HG03139 (cell line): ENCODE measurements at regions not wholly inside any gene's neighbourhood (a gene's known extent, or its start where the extent isn't known, plus 50 kb on each side); places are given as distances from the start of the nearest gene placed in this dataset.
"Not testable (repeated sequence)": the region's sequence is repeated elsewhere in the genome, so short reads cannot be mapped to it uniquely, and the experiment has no call there.

Source experiments
- ATAC-seq: cut with Tn5 transposase; IDR thresholded peaks from one replicate; pipeline ENCODE4 v1.9.1; 2021; ENCODE audit not compliant: unreplicated experiment

DNA sequence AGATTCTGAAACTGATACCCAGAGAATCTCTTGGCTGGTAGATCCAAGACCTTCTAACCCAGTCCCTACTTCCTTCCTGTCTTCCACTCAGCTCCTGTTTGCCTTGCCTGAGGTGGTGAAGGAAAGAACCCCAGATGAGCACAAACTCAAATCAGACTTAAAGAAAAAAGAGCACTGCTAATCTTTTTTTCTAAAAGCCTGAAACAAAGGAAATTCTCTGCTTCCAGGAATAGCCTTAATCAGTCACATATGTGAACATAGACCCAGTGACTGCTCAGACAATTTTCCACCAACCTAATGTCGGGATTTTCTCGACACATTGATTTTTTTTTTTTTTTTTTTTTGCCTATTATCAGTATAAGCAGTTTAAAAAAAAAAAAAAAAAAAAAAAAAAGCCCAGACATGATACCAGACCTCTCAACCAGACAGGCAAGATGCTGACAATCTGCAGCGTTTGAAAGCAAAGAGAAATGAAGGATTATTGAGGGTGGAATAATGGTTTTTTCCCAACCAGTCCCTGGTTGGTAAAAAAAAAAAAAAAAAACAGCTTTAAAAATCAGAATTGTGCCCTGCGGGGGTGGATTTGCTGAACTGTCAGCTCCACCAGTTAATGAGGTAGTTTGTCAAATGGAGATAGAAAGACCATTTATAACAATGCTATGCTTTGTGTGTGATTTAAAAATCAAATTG, 256.8 kb upstream of the RARB start:
- ATAC-seq: no peak

DNA sequence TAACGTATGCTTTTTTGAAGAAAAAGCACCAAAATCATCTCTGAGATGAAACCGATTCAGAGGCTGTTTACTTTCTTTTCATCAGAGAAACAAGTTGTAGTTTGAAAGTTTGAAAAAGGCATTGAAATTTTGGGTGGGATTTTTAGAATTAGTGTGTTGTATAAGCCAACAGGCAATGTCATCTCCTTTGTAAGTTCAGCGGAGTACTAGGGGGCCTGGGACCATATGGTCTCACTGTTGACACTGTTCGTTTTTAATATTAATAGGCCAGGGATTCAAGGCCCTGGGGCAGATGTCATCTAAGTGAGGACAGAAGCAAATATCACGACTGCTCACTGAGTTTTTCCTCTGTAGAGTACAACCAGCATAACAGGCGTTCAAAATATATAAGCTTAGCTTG, 256.2 kb upstream of the RARB start:
- no peak for ATAC-seq

DNA sequence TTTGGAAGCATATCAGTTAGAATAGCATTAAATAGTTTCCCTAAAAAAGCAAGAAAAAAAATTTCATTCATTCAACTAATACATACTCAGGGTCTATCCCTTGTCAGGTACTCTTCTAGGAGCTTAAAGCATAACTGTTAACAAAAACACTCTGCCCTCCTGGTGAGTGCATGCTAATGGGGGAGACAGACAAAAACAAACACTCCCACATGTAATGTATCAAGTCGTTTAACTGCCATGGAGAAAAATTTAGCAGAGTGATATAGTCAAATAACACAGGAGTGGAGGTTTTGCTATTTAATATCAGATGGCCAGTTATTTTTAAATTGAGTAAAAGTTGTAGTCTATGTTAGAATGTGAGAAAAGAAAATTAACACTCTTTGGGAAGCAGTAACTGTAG, 254.5 kb upstream of the RARB start:
- no peak for ATAC-seq

DNA sequence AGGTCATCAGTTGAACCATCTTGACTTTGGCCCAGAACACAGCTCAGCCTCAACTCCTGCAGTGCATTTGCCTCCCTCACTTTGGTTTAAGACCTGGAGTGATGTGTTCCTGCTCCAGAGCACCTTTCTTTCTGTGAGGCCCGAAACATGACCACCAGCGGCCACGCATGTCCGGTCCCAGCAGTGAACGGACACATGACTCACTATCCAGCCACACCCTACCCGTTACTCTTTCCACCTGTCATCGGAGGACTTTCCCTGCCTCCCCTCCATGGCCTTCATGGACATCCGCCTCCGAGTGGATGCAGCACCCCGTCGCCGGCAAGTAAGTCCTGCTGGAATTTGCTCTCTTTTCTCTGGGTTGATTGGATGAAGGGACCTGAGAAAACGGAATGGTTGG, 253.8 kb upstream of the RARB start:
- ATAC-seq: no peak

DNA sequence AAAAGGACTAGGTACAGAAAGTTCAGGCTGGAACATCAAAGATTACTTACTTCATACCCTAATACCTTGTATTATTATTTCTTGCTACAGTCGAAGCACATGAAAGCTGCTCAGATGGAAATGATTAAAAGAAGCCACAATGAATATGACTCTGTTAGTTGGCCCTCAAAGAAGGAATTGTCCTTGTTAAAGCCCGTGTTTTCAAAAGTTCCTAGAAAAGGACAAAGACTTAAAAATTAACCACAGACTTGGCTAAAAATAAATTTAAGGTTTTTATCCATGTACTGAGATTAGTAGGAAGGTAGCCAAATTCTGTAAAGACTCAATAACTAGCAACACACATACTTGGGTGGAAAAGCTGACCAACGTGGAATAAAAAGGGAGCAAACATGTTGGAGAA, 251.0 kb upstream of the RARB start:
- ATAC-seq: no peak

DNA sequence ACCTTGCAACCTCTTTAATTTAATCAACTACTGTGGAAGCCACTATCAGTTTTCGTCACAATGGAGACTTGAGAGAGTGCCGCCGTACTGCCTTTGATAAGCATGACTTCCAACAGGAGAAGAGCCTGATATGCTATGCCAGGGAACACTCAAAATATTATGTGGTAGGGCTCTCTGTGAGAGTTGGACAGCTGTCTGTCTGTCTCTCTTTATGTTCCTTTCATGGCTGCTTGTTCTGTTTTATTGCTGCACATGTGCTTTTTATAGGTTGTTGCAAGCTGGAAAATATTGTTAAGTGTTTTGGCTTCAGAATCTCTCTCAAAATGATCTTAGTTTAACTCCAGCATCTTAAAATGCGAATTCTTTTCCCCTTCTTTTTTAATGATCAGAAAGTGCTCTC, 249.4 kb upstream of the RARB start:
- no peak for ATAC-seq

DNA sequence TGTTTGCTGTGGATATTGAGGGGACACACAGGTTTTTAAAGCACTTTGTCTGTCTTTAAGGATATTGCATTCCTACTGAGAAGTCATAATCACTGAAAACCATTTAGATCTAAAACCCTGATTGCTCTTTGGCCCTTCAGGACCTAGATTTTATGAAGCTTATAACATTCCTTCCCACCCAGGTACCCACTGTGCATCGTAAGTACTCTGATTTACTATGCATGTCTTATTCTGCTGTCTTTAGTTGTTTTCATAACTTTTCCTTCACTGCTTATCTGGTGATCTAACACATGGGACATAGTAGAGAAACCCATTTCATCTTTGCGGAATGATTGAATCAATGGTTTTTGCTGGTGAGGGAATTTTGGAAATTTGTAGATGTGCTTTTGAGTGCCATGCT, 247.0 kb upstream of the RARB start:
- ATAC-seq: no peak

DNA sequence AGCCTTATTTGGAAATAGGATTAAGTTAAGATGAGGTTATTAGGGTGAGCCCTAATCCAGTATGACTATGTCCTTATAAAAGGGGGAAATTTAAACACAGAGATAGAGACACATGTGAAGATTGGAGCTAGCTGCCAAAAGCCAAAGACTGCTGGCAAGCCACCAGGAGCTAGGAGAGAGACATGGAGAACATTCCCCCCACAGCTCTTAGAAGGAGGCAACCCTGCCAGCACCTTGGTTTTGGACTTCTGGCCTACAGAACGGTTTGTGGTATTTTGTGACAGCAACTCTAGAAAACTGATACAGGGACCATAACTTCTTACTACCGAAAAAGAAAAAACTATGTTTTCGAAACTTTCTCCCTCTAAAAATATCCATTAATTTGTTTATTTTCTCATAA, 245.3 kb upstream of the RARB start:
- no peak for ATAC-seq

DNA sequence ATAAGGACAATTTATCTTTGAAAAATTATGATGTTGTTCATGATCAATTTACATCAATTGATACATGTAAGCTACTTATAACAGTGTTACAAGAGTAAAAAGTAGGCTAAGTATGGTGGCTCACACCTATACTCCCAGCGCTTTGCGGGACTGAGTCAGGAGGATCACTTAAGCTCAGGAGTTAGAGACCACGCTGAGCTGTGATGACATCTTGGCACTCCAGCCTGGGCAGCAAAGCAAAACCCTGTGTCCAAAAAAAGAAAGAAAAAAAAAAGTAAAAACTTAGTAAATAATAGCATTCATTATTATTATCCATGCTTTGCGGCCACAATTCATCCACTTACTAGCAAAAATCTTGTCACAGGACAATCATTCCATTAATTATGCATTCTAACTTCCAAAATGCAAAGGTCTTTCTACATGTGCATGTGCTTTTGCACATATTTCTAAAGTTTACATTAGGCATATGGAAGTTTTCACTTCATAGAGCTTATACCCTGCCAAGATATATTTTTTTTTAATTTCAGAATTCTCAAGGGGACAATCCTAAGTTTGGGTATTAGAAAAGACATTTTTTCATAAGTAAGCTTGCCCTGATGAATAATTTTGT, 243.3 kb upstream of the RARB start:
- ATAC-seq: no peak

DNA sequence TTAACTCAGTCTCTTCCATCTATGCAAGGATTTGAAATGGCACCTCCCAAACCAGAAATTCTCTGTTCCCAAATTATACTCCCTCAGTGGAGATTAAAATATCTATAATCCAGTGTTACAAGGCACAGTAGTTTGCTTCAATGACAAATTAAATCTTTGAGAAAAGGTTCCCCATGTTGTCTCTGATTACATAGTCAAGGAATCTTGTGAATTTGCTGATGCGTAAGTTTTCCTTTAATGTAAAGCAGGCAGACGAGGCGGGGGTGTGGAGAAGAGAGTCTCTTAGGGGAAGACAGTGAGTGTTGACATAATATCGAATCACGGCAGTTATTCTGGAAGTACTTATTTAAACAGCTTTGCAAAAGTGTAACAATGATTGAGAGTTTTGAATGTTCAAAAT, 236.4 kb upstream of the RARB start:
- no peak for ATAC-seq

DNA sequence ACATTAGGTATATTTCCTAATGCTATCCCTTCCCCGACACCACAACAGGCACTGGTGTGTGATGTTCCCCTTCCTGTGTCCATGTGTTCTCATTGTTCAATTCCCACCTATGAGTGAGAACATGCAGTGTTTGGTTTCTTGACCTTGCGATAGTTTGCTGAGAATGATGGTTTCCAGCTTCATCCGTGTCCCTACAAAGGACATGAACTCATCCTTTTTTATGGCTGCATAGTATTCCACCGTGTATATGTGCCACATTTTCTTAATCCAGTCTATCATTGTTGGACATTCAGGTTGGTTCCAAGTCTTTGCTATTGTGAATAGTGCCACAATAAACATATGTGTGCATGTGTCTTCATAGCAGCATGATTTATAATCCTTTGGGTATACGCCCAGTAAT, 228.5 kb upstream of the RARB start:
- not testable (repeated sequence) for ATAC-seq

DNA sequence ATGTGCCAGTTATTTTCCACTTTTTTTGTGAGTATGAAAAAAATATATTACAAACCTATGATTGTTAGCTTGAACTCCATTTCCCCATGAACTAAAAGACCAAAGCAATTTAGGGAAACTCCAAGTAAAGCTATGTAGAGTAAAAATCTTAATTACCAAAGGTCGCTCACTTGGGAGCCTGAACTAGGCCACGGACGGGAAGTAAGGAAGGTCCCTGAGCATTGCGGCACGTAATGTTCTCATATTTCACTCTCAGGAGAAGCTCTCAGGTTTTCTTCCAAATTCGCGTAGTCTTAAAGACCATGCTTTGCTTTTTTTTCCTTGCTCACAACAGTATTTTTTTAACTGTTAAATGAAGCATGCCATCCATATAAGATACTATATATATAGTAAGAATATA, 215.3 kb upstream of the RARB start:
- no peak for ATAC-seq

DNA sequence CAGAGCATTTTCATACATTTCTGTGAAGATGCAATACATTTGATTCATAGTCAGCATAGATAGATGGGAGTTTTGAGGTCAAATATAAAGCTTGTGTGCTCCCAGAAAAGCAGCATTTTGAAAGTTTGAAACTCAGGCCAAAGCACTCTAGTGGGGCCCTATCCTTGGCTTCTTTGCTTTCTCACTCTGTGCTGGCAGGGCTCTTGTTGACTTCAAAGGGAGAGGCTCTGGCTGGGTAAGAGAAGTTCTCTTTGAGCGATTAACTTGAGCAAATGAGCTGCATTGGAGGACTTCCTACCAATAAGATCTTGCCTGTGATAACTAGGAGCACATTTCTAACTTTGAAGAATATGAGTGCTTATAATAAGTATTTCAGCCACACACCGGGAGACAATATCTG, 214.0 kb upstream of the RARB start:
- ATAC-seq: no peak

DNA sequence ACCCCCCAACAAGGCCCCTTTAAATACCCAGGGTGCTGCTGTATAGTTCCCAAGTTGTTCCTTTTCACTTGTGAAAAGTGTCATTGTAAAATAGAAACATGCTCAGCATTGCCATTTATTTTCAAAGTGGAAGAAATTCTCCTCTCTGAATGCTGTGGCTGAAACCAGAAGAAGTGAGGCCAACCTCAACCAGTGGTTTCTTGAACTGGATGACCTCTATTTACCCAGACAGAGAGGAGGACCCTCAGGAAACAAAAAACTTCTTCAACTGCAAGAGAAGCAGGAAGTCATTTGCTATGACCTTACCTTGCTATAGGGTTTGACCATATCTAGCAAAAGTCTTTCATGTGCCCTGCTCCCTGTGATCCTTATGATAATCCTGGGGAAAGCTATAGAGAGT, 209.7 kb upstream of the RARB start:
- ATAC-seq: no peak

DNA sequence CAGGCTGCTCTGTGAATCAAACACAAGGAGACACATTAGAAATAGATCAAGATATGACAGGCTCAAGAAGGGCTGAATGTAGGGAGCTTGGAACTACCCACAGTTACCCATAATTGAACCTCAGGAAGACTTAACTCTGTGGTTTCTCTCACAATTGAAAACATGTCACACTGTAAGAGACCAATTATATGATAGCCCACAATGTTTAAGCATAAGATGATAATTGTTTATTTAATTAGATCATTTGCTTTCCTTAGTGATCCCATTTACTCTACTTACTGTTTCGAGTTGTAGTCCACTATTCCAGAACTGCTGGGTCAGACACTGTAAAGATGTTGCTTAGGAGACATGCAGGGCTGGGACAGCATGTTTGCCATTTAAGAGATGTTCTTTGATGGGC, 201.3 kb upstream of the RARB start:
- ATAC-seq: no peak

DNA sequence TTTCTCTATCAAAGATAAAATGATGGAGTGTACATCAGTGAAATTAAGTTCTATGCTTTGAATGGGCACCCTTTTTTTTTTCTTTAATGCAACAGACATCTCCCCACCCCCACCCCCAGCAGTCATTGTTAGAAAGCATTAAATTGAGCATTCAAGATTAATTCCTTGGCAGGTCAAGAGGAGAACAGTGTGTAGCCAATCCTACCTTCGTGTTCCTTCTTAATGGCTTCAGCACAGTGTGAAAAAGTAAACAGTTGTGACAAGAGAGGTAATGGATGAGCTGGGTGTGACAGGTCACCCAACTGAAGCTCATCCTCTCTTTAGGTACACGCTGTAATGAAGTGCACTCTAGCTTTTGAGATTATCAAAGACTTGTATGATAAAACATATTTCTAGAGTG, 198.5 kb upstream of the RARB start:
- ATAC-seq: no peak

DNA sequence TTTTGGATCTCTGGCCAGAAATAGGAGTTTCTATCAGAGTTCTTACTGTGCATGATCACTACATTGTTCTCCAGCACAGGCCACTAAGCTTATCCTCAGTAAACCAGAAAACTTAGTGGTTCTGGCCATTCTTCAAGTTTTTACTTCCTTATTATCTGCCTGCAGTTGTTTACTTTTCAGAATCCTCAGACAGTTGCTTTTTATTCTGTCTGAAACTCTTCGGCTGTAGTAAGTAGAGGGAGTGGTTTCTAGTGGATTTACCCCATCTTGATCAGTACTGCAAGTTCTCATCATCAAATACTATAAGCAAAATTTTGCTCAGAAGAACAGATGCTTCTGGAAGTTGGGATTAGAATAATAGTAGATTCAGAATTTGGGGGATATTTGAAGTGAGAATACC, 193.0 kb upstream of the RARB start:
- ATAC-seq: no peak

DNA sequence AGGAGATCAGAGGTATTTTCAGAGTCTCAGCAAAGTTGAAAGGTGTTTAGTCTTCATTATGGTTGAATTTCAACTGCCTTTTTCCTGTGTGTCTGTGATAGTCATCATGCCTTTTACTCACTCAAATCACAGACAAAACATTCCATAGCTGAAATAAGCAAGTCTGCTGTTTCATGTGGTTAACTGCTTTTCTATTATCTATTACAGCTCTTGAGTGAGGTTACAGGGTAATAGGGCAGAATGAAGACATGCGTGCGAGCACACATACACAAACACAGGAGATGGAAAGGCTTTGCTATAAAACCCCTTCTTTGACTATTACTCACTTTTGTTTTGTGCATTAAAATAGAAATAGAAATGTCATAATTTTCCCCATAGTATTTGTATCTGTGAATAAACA, 192.6 kb upstream of the RARB start:
- ATAC-seq: no peak

DNA sequence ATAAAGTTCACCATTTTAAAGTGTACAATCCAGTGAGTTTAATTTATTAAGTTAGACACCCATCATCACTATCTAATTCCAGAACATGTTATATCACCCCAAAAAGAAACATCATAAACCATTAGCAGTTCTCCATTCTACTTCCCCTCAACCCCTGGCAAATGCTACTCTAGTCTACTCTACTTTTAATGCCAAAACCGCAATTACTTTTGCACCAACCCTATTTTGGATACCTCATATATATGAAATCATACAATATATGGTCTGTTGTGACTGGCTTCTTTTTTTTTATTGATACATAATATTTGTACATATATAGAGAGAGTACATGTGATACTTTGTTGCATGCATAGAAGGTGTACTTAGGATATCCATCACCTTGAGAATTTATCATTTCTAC, 190.5 kb upstream of the RARB start:
- ATAC-seq: no peak

DNA sequence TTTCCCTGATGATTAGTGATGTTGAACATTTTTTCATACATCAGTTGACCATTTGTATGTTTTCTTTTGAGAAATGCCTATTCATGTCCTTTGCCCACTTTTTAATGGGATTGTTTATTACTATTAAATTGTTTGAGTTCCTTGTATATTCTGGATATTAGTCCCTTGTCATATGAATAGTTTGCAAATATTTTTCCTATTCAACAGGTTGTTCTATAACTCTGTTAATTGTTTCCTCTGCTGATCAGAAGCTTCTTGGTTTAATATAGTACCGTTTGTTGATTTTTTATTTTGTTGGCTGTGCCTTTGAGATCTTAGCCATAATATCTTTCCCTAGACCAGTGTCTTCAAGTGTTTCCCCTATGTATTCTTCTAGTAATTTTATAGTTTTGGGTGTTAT, 189.0 kb upstream of the RARB start:
- no peak for ATAC-seq

DNA sequence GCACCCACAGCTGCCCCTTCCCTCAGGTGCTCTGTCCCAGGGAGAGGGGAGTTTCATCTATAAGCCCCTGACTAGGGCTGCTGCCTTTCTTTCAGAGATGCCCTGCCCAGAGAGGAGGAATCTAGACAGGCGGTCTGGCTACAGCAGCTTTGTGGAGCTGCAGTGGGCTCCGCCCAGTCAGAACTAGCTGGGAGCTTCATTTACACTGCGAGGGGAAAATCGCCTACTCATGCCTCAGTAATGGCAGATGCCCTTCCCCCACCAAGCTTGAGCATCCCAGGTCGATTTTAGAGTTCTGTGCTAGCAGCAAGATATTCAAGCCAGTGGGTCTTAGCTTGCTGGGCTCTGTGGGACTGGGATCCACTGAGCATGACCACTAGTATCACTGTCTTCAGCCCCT, 181.2 kb upstream of the RARB start:
- no peak for ATAC-seq

DNA sequence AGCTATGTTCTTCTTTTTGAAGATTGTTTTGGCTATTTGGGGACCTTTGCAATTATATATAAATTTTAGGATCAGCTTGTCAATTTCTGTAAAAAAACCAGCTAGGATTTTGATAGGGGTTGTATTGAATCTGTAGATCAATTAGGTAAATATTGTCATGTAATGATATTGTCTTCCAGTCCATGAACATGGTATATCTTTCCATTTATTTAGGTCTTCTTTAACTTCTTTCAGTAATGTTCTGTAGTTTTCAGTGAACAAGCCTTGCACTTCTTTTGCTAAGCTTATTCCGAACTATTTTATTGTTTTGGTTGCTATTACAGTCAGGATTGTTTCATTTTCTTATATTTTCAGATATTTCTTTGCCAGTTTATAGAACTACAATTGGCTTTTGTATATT, 175.8 kb upstream of the RARB start:
- ATAC-seq: no peak

DNA sequence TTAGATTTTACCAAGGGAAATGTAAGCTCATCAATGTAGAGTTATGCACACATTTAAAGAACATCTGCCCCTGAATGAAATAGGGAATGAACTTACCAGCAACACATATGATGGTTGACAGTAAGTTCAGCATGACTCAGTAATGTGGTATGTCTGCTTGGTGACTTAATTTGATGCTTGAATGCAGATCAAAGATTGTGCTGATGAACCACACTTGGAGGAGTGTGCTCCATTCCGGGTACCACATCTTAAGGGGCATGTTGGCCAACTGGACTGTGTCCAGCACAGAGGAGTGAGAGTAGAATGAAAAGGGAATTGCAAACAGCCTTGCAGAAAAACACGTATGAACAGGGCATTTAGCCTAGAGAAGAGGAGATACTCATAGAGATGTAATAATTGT, 171.0 kb upstream of the RARB start:
- ATAC-seq: no peak
